DLD1 (cell line): ENCODE measurements at regions not wholly inside any gene's neighbourhood (a gene's known extent, or its start where the extent isn't known, plus 50 kb on each side); places are given as distances from the start of the nearest gene placed in this dataset.
"Not testable (repeated sequence)": the region's sequence is repeated elsewhere in the genome, so short reads cannot be mapped to it uniquely, and the experiment has no call there.

Source experiments
- in situ Hi-C: cut with HindIII; loops from 2 replicates; pipeline ENCODE4 v1.10.0; 2017; ENCODE audit warnings: low sequenced_read_pairs

- in situ Hi-C loops: no loop called here
Observed at GRCh38 chr2:58636872-58637271, 395.7 kb upstream of the FANCL start.

- in situ Hi-C loops: no loop called here
Observed at GRCh38 chr2:58635801-58636375, 394.8 kb upstream of the FANCL start.

- in situ Hi-C loops: no loop called here
Observed at GRCh38 chr2:58634653-58635370, 393.7 kb upstream of the FANCL start.

- in situ Hi-C loops: no loop called here
Observed at GRCh38 chr2:58633613-58634365, 392.7 kb upstream of the FANCL start.

GRCh38 chr2:58631986-58632385, 390.9 kb upstream of the FANCL start:
- in situ Hi-C loops: no loop called here

GRCh38 chr2:58629545-58630119, 388.5 kb upstream of the FANCL start:
- in situ Hi-C loops: no loop called here

GRCh38 chr2:58620896-58621295, 379.8 kb upstream of the FANCL start:
- in situ Hi-C loops: no loop called here

- in situ Hi-C loops: no loop called here
Observed at GRCh38 chr2:58620093-58620492, 379.0 kb upstream of the FANCL start.

GRCh38 chr2:58616961-58617360, 375.8 kb upstream of the FANCL start:
- in situ Hi-C loops: no loop called here

- in situ Hi-C loops: no loop called here
Observed at GRCh38 chr2:58614219-58614618, 373.1 kb upstream of the FANCL start.

GRCh38 chr2:58612973-58613372, 371.8 kb upstream of the FANCL start:
- in situ Hi-C loops: no loop called here

GRCh38 chr2:58609326-58609725, 368.2 kb upstream of the FANCL start:
- in situ Hi-C loops: no loop called here

- in situ Hi-C loops: no loop called here
Observed at GRCh38 chr2:58608146-58608545, 367.0 kb upstream of the FANCL start.

- in situ Hi-C loops: no loop called here
Observed at GRCh38 chr2:58607448-58607847, 366.3 kb upstream of the FANCL start.

- in situ Hi-C loops: no loop called here
Observed at GRCh38 chr2:58606799-58607198, 365.7 kb upstream of the FANCL start.

- in situ Hi-C loops: no loop called here
Observed at GRCh38 chr2:58604096-58604495, 363.0 kb upstream of the FANCL start.

GRCh38 chr2:58601017-58601416, 359.9 kb upstream of the FANCL start:
- in situ Hi-C loops: no loop called here

GRCh38 chr2:58598171-58598570, 357.0 kb upstream of the FANCL start:
- in situ Hi-C loops: no loop called here

GRCh38 chr2:58595714-58596113, 354.6 kb upstream of the FANCL start:
- in situ Hi-C loops: no loop called here

- in situ Hi-C loops: no loop called here
Observed at GRCh38 chr2:58594762-58595161, 353.6 kb upstream of the FANCL start.

- in situ Hi-C loops: no loop called here
Observed at GRCh38 chr2:58594175-58594574, 353.1 kb upstream of the FANCL start.

GRCh38 chr2:58586178-58586577, 345.1 kb upstream of the FANCL start:
- in situ Hi-C loops: not testable (repeated sequence)
